ENCODE measurements at regions not wholly inside any gene's neighbourhood (a gene's known extent, or its start where the extent isn't known, plus 50 kb on each side); places are given as distances from the start of the nearest gene placed in this dataset.

DNA sequence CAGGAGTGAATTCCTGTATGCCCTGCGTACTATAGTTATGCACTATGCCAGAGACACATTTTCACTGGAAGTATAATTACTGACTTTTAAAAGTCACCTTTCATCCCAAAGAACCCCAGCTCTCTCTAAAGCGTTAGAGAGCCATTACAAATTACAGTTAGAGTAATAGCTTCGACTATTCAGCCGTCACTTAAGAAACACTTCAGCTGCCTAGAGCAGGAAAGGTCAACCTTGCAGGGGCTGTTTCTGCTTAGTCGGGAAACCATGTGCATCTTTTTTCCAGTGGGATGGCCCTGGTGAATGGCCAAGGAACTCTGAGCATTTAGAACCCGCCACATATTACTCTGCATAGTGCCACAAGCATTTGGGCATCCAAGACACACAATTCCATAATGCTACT is 235.9 kb downstream of the ARRDC4 start:
- no peak for DNase-seq (ENCODE audit: low read depth)

GRCh38 chr15:98202256-98202655 is 241.8 kb downstream of the ARRDC4 start:
- DNase-seq (ENCODE audit: low read depth) = no peak

DNA sequence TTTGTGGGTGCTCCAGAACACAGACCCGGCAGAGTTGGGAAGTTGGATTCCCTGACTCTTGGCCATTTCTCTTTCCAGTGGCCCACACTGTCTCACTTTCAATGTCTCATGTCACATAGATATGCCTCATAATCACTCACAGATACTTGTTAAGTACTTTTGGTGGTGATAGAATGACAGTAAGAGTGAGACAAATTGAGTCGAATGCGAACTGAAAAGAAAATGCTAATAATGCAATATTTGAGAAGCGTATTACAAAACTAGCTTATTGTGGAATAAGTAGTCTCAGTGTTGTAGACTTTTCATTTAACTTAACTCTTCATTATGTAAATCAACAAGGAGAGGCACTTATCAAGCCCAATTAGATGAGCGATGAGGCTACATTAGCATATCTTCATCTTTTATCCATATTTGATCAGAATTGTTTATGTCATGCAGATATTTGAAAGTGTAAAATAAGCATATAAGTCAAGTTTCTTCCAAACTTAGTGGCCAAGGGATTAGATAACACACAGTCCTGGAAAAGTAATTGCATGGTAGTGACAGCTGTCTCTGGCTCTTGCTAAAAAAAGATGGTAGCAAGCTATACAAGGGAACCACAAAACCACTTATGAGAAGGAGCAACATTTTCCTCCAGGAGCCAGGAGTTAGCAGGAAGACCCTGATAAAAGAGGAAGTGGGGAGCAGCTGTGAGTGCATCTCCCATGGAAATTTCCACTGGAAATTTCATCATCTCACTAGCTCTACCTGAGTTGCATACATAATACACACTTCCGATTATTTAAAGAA is 243.6 kb downstream of the ARRDC4 start:
- DNase-seq (ENCODE audit: low read depth) = no peak

- DNase-seq (ENCODE audit: low read depth) = no peak
These were observed 247.4 kb downstream of the ARRDC4 start for GRCh38 chr15:98207928-98208327.

- no peak for DNase-seq (ENCODE audit: low read depth)
These were observed 253.0 kb downstream of the ARRDC4 start for GRCh38 chr15:98213346-98213979.

DNA sequence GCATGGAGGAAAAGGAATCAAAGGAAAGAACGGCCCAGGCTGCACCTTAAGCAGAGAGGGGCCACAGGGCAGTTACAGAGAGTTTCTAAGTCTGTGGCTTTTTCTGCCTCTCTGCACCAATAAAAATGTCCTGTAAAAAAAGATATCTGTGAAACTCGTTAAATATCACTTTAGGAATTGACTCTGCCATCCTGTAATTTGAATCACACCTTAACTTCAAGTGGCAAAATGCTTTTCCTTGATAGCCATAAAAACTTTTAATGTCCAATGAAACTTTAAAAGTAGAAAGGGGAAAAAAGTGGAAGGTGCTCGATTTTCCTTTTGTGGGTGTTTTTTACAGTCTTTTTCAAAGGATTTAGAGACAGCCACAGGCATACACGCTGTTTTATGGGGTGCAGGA is 255.7 kb downstream of the ARRDC4 start:
- no peak for DNase-seq (ENCODE audit: low read depth)

GRCh38 chr15:98217356-98217755 is 256.9 kb downstream of the ARRDC4 start:
- DNase-seq (ENCODE audit: low read depth) = no peak

GRCh38 chr15:98221144-98221543 is 260.6 kb downstream of the ARRDC4 start:
- DNase-seq (ENCODE audit: low read depth) = no peak

GRCh38 chr15:98221577-98221976 is 261.1 kb downstream of the ARRDC4 start:
- DNase-seq (ENCODE audit: low read depth) = no peak

DNA sequence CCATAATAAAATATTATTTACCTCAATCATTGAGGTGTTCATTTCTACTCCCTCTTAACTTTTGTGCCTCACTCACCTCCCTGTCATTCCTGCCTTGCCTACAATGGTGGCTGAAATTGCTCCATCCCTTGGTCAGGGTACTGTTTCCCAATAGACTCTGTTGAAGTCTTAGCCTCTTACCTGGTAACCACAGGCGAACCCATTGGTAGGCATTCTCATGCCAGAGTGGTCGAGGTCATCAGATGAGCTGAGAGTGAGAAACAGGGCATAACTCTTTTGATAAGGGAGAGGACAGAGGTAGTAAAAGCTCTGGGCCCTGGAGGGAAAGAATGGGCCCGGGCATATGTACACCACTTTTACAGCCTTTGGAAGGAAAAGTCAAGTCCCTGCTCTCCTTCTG is 265.6 kb downstream of the ARRDC4 start:
- no peak for DNase-seq (ENCODE audit: low read depth)

DNA sequence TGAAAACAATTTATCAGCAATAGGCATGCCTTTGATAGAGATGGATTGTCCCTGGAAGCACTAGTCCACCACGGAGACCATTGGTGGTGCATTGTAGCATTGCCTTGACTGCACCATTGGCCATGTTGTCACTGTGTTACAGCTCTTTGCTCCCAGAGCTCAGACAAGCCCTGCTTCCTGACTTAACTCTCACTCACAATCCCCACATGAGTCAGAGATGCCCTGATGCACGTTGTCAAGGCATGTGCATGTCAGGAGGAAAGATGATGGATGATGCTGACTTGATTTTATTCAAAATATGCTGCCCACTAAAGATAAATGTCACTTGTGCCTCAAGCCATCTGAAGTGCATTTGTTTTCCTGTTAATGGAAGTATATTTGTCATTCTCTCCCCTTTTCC is 266.1 kb downstream of the ARRDC4 start:
- DNase-seq (ENCODE audit: low read depth) = no peak

GRCh38 chr15:98228846-98229245 is 268.3 kb downstream of the ARRDC4 start:
- DNase-seq (ENCODE audit: low read depth) = no peak

DNA sequence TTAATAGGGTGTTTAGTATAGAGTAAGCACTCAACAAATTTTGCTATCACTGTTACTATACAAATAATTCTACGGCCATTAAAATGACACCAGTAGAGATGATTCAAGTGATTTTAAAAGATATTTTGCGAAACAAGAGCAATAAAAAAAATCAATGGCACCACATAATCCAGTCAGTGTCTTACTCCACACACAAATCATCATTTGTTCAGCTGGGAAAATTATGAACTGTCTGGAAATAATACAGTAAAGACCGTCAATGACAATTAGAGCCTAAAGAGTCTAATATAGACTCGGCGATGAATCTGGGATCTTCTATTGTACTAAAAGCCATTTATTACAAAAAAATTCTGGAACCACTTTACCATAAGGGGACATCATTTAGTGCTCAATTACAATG is 270.5 kb downstream of the ARRDC4 start:
- no peak for DNase-seq (ENCODE audit: low read depth)

GRCh38 chr15:98231696-98232440 is 271.4 kb downstream of the ARRDC4 start:
- DNase-seq (ENCODE audit: low read depth) = no peak

DNA sequence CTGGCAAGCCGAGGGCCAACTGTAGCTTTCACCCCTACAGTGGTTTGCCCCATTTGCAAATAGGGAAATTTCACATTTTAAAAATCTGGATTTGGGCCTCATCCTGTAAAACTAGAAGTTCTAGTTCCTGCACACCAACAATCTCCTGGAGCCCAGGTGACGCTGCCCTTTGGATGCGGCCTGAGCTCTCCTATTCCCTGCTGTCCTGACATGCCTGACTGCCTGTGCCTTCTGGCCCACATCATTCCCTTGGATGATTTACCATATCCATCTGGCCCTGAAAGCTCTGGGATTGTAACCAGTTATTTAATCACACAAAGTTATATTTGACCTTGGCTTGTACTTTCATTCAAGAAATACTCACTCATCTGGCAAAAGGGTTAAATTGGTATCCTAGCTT is 272.3 kb downstream of the ARRDC4 start:
- no peak for DNase-seq (ENCODE audit: low read depth)

GRCh38 chr15:98233873-98234272 is 273.4 kb downstream of the ARRDC4 start:
- no peak for DNase-seq (ENCODE audit: low read depth)

GRCh38 chr15:98240303-98240702 is 279.8 kb downstream of the ARRDC4 start:
- DNase-seq (ENCODE audit: low read depth) = no peak

DNA sequence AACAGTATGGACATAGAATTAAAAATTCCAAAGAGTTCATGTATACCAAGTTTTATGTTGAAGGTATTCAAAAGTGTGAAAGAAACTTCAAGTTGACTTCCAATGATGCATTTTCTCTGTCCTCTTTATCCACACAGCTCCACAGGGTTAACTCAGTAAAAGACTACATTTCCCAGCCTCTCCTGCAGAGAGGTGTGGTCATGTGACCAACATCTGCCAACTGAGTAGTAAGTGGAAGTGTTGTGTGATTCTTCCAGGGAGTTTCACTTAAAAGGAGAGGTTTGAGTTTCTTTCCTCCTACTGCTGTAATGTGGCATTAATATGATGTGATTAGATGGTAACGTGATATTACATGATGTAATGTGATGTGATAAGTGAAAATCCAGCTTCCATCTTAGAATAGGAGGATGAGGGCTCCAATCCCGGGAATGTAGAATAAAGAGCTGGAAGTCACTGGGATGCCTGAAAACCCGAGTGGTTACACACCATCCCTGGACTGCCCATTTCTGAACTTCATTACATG is 280.6 kb downstream of the ARRDC4 start:
- no peak for DNase-seq (ENCODE audit: low read depth)

DNA sequence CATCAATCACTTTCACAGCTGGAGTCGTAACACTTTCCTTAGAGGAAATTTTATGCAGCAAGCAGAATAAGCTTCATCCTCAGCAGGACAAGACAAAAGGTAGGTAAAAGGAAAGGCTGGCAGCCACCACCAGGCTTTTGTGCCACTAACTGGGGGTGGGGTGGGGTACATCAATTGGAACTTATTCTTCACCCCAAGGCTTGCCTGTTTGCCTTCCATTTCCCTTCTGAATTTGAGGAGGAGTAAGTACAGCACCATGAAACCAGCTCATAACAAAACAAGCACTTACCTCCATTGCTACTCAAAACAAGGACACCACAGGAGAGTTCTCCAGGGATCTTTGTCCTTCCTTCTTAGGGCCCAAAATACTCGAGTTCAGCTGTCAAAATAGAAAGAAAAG is 296.8 kb downstream of the ARRDC4 start:
- no peak for DNase-seq (ENCODE audit: low read depth)

GRCh38 chr15:98263787-98264186 is 303.3 kb downstream of the ARRDC4 start:
- no peak for DNase-seq (ENCODE audit: low read depth)

- DNase-seq (ENCODE audit: low read depth) = no peak
These were observed 305.8 kb downstream of the ARRDC4 start for GRCh38 chr15:98266295-98266694.

- DNase-seq (ENCODE audit: low read depth) = no peak
These were observed 307.7 kb downstream of the ARRDC4 start for GRCh38 chr15:98268163-98268562.

GRCh38 chr15:98272625-98273024 is 312.1 kb downstream of the ARRDC4 start:
- DNase-seq (ENCODE audit: low read depth) = no peak
